ENCODE measurements at regions not wholly inside any gene's neighbourhood (a gene's known extent, or its start where the extent isn't known, plus 50 kb on each side); places are given as distances from the start of the nearest gene placed in this dataset.

- no peak for DNase-seq
Observed at GRCh38 chr12:58496411-58497190, 423.7 kb downstream of the LRIG3 start.

- DNase-seq = no peak
Observed at GRCh38 chr12:58500399-58500798, 419.9 kb downstream of the LRIG3 start.

- DNase-seq = no peak
Observed at GRCh38 chr12:58502226-58502625, 418.1 kb downstream of the LRIG3 start.

DNA sequence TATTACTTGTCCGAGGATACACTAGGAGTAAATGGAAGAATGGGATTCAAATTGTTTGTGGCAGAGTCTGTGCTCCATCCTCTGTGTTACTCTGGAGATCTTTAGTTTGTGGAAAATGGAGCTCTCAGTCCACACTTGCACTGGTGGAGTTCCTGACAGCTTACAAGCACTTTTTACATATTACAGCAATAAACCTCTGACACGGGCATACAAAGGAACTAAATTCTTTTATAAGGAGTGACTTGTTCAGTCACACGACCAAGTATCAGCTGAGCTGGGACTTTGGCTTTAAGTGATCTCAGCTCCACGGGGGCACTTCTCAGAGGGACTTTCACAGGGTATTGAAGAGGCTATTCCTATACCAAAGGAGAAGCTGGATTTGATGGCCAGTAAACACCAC is 417.5 kb downstream of the LRIG3 start:
- DNase-seq = no peak

DNA sequence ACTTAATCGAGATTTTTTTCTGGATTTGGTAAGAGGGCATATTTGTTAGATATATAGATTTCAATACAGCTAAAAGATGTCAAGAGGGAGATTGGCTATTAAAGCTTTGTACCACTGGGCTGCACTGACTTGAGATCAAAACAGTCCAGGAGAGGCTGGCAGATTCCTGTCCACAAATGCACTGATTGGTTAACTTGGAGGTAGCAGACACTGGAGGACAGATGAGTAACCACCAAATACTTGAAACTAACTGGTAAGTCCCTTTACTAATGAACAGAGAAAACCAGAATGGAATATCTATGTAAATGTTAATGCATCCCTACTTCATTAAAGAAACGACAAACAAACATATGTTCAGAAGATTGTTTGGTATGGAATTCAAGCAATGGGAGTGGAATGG is 416.6 kb downstream of the LRIG3 start:
- no peak for DNase-seq

- no peak for DNase-seq
Observed at GRCh38 chr12:58504143-58504938, 416.0 kb downstream of the LRIG3 start.

GRCh38 chr12:58509116-58509885 is 411.0 kb downstream of the LRIG3 start:
- DNase-seq = no peak

- no peak for DNase-seq
Observed at GRCh38 chr12:58513301-58513834, 406.9 kb downstream of the LRIG3 start.

DNA sequence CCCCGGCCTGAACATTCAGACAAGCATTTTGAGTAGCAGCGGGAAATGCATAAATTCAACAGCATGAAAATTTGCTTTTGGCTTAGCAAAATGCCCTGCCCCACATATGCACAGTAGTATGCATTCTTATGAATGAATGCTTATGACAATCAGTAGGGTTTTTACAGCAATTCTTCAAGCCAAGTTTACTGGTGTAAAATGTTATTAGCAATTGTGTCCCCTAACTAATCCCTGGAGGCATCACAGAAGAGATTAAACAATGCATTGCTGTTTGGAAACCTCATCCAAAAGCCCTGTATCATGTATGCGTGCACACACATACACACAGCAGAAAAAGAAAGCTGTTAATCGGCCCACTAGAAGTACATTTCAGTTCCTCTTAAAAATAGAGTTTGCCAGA is 406.5 kb downstream of the LRIG3 start:
- no peak for DNase-seq

DNA sequence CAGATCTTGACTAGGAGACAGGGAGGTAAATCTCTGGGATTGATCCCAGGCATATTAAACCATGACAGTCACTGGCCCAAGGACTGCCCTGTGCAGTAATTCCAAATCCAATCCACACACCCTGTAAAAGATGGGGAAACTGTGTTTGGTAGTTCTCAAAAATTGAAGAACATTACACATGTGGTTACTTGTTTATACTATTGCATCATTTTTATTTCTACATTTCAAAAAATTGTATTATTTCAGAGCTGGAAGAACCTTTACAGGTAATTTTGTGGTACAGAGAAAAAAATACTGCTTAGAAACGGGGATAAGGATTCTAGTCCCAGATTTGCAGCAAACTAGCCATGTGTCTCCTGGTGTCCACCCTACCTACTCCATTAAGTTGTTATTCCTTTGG is 400.5 kb downstream of the LRIG3 start:
- DNase-seq = no peak

- no peak for DNase-seq
Observed at GRCh38 chr12:58521152-58521551, 399.2 kb downstream of the LRIG3 start.

DNA sequence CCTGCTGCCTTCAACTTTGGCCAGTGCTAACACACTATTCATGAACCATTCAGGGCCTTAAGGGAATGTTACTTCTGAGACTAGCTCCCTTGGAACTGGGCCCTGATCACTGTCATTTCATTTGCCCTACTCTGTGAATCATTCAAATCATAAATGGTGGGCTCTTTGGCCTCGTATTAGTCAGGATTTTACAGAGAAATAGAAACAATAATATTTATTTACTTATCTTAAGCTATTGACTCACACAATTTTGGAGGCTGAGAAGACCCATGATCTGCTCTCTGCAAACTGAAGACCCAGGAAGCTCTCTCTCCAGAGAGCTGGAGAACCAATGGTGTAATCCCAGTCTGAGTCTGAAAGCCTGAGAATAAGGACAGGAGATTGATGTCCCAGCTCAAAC is 398.5 kb downstream of the LRIG3 start:
- DNase-seq = no peak

- no peak for DNase-seq
Observed at GRCh38 chr12:58523360-58523759, 396.9 kb downstream of the LRIG3 start.

DNA sequence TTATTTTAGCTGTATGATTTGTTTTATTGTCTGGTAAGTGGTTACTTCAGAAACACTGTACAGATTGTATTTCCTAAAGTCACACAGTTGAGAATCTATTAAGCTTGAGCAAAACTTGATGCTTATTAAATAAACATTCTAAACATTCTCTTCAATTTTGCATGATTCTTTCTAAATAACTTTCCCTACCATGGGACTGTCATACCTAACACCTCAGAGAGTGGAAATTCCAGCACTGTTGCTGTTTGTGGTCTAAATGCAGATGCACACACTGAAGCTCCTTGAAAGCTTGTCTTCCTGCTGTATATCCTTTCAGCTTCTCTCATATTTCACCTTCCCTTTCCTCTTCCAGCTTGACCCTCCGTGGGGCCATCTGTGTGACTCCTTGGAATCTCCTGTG is 392.0 kb downstream of the LRIG3 start:
- no peak for DNase-seq

GRCh38 chr12:58529114-58529665 is 391.1 kb downstream of the LRIG3 start:
- no peak for DNase-seq

DNA sequence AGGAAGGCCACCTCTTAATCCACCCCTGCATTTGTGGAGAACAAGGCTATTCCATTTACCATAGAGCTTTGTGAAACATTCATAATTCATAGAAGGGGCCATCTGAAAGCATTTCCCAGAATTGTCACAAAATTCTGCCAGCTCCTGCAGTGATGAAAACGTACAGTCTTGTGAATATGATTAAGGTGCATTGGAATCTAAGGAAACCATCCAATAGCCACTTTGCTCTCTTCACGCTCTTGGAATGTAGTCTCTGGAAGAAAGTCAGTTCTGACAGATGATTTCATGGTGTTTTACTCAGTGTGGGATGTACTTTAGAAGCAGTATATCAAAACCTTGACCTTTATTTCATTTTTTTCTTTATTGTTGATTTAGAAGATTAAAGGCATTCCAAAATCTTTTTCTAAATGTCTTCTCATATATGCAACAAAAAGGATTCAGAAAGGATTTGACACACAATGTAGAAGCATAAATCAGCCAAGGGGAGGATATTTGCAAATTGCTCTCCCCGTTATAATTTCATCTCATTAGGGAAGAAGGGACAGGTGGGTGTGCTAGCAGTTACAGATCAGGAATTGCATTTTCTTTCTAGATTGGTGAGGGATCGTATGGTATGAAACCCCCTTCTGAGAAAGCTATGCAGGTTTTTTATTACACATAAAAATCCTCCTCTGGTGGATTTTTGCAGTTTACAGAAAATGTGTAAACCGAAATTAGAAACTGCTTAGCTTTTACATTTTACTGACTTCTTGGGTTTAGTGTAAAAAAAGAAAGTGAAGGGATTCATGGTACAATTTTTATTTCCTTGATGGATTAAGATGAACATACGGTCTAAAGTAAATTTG is 390.2 kb downstream of the LRIG3 start:
- DNase-seq = no peak

- DNase-seq = no peak
Observed at GRCh38 chr12:58530742-58531062, 389.6 kb downstream of the LRIG3 start.

GRCh38 chr12:58532855-58533608 is 387.3 kb downstream of the LRIG3 start:
- no peak for DNase-seq

DNA sequence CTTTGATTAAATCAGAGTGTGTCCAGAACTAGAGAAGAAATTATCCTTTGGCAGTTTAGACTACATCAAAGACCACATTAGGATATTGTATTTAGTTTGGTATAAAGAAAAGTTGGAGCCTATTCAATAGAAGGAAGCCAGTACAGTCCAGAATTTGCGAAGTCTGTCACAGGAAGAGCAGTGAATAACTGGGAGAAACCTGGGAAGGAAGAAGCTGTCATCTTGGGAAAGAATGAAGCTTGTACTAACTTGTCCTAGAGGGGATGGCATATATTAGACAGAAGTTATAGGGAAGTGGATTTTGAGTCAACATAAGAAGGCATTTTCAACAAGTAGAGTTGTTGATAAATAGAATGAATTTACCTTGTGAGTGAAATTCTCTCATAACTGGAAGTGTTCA is 386.7 kb downstream of the LRIG3 start:
- no peak for DNase-seq

DNA sequence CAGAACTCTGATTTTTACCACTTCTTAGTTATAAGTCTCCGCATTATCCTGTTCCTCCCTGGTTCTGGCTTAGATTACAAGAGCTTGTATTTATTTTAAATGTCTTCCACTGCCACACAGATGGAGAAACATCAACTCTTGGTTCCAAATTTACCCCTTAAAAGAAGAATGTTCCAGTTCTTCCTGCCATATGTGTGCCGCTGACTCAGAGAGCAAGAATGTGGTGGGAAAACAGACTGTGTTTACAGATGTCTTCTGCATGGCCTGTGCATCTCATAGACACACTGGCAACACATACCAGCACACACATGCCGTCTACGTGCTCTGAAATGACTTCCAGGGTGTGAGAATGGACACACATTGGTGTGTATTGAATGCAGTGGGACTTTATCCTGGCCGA is 383.0 kb downstream of the LRIG3 start:
- DNase-seq = no peak

- no peak for DNase-seq
Observed at GRCh38 chr12:58539295-58539694, 381.0 kb downstream of the LRIG3 start.

Measured in CD4-positive, alpha-beta T cell treated with Interleukin-17A for 4 hours (primary cell).